ENCODE measurements at regions not wholly inside any gene's neighbourhood (a gene's known extent, or its start where the extent isn't known, plus 50 kb on each side); places are given as distances from the start of the nearest gene placed in this dataset.

- H3K9me1 ChIP-seq (replicated peaks; ENCODE audit: control insufficient read depth, extremely low read depth, insufficient read depth, low read length) = no peaks in the 10 kb centered on the region
- H3K36me3 ChIP-seq (ENCODE audit: control insufficient read depth in 2 of 2, extremely low read depth in 1 of 2, insufficient read depth in 2 of 2, low read length in 2 of 2) = no peaks in the 10 kb centered on the region
- H3K4me1 ChIP-seq (ENCODE audit: control insufficient read depth, extremely low read depth, insufficient read depth, low read length) = no peaks in the 10 kb centered on the region
- BruUV-seq (replicated peaks) = no TSS peak
- CTCF ChIA-PET = no interaction called here
- dilution Hi-C loops (cut with MboI; ENCODE audit: extremely low pct_ligation_motif_present, low sequenced_read_pairs) = no loop called here
- H4K20me1 ChIP-seq (replicated peaks; ENCODE audit: control insufficient read depth, extremely low read depth, insufficient read depth, low read length) = no peaks in the 10 kb centered on the region
- H2AFZ ChIP-seq (ENCODE audit: low read depth, low read length) = no peak overlapping the region
- no peak overlapping the region for H3K4me2 ChIP-seq (ENCODE audit: insufficient read depth, low read length)
- no peaks in the 10 kb centered on the region for H3K79me2 ChIP-seq (ENCODE audit: control insufficient read depth, insufficient read depth, low read length)
- no peaks in the 10 kb centered on the region for H3K27me3 ChIP-seq (ENCODE audit: control insufficient read depth in 2 of 2, insufficient read depth in 2 of 2, low read length in 2 of 2)
- TF ChIP-seq GATA2 (IDR thresholded peaks at IDR 0.05; ENCODE audit: insufficient read depth, insufficient read length, low read depth, low read length) (no peak), POLR2AphosphoS5 (IDR thresholded peaks at IDR 0.05; ENCODE audit: insufficient read depth, low read depth, low read length) (no peak), MYC (IDR thresholded peaks at IDR 0.05; ENCODE audit: low read depth, low read length) (no peak), CTCF (IDR thresholded peaks at IDR 0.05; ENCODE audit: extremely low read depth in 1 of 2, insufficient read depth in 1 of 2, low read depth in 1 of 2, low read length in 2 of 2) (no peak), POLR2A (IDR thresholded peaks at IDR 0.05; ENCODE audit: low read depth, low read length) (no peak), FOS (IDR thresholded peaks at IDR 0.05; ENCODE audit: borderline replicate concordance, insufficient read depth, low read length) (no peak), EZH2 (IDR thresholded peaks at IDR 0.05; ENCODE audit: borderline replicate concordance, low read depth, low read length, severe bottlenecking) (no peak), JUN (IDR thresholded peaks at IDR 0.05; ENCODE audit: borderline replicate concordance, insufficient read depth, insufficient read length, low read depth) (no peak), MAX (IDR thresholded peaks at IDR 0.05; ENCODE audit: insufficient read depth, insufficient read length) (no peak)
- POLR2A ChIA-PET = no interaction called here
- intact Hi-C loops (cut with micrococcal nuclease) = no loop called here
- no peak overlapping the region for H3K27ac ChIP-seq (ENCODE audit: insufficient read depth, low read depth, low read length)
- DNase-seq (ENCODE audit: low read depth, low spot score) (no peak), FAIRE-seq (no peak)
- no peak overlapping the region for H3K4me3 ChIP-seq (replicated peaks in 1 of 3; ENCODE audit: insufficient read depth in 1 of 3, low read depth in 1 of 3, low read length in 3 of 3)
- no peak overlapping the region for H3K9ac ChIP-seq (replicated peaks; ENCODE audit: extremely low read depth, insufficient read depth, low read length)
- no peaks in the 10 kb centered on the region for H3K9me3 ChIP-seq (replicated peaks; ENCODE audit: control insufficient read depth, insufficient read depth, low read length)
Observed at GRCh38 chr5:167481345-167481744, 810.1 kb upstream of the WWC1 start.

All from endothelial cell of umbilical vein (primary cell).